ENCODE measurements at regions not wholly inside any gene's neighbourhood (a gene's known extent, or its start where the extent isn't known, plus 50 kb on each side); places are given as distances from the start of the nearest gene placed in this dataset.

DNA sequence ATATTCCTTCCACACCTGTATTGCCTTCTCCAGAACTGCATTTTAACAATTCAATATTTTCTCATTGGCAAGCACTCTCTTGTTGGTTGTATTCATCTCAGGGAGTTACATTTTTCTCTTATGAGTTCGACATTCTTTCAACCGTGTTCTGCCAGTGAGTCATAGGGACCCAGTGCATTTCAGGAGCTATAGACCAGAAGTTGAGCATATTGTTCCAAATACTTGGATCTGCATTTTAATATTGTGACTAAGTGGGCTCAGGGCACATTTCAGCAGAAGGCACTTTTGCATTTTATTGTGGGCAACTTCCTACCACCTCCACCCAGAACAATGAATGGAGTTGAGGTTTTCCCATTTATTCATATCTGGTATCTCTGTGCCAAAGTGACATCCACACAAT is 132.8 kb downstream of the TNFSF18 start:
- H3K4me3 ChIP-seq (replicated peaks; ENCODE audit: low read depth, low read length): no peak overlapping the region
- H3K27me3 ChIP-seq (replicated peaks; ENCODE audit: control insufficient read depth, insufficient read depth, low read length): no peaks in the 10 kb centered on the region
- DNase-seq (ENCODE audit: extremely low read depth, insufficient read length): no peak
- no peaks in the 10 kb centered on the region for H3K36me3 ChIP-seq (ENCODE audit: control insufficient read depth, insufficient read depth, low read length)
- TF ChIP-seq CTCF (IDR thresholded peaks at IDR 0.05; ENCODE audit: insufficient read depth, low read length, poor library complexity, severe bottlenecking): no peak

DNA sequence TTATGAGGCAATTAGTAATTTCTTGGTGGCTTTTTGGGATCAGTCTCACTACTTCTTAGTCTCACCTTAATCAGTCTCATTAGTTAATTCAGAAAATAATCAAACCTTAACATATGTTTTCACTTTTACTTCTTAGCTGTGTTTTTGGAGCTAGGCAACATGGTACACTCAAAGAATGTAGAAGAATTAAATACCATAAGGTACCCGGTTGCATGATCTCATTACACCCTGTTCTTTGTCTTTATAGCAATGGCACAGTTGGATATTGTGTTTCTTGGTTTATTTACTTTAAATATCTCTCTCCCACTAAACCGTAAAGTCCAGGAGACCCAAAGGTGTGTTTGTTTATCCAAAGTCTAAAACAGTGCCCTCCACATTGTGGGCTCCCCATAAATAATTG is 132.3 kb downstream of the TNFSF18 start:
- H3K36me3 ChIP-seq (ENCODE audit: control insufficient read depth, insufficient read depth, low read length): no peaks in the 10 kb centered on the region
- H3K4me3 ChIP-seq (replicated peaks; ENCODE audit: low read depth, low read length): no peak overlapping the region
- H3K27me3 ChIP-seq (replicated peaks; ENCODE audit: control insufficient read depth, insufficient read depth, low read length): no peaks in the 10 kb centered on the region
- DNase-seq (ENCODE audit: extremely low read depth, insufficient read length): no peak
- TF ChIP-seq CTCF (IDR thresholded peaks at IDR 0.05; ENCODE audit: insufficient read depth, low read length, poor library complexity, severe bottlenecking): no peak

GRCh38 chr1:172926070-172926469 is 124.7 kb downstream of the TNFSF18 start:
- DNase-seq (ENCODE audit: extremely low read depth, insufficient read length): no peak
- Histone ChIP-seq H3K4me3 (replicated peaks; ENCODE audit: low read depth, low read length) (no peak overlapping the region), H3K27me3 (replicated peaks; ENCODE audit: control insufficient read depth, insufficient read depth, low read length) (no peaks in the 10 kb centered on the region), H3K36me3 (ENCODE audit: control insufficient read depth, insufficient read depth, low read length) (no peaks in the 10 kb centered on the region)
- no peak for TF ChIP-seq CTCF (IDR thresholded peaks at IDR 0.05; ENCODE audit: insufficient read depth, low read length, poor library complexity, severe bottlenecking)

- no peaks in the 10 kb centered on the region for H3K27me3 ChIP-seq (replicated peaks; ENCODE audit: control insufficient read depth, insufficient read depth, low read length)
- TF ChIP-seq CTCF (IDR thresholded peaks at IDR 0.05; ENCODE audit: insufficient read depth, low read length, poor library complexity, severe bottlenecking): no peak
- DNase-seq (ENCODE audit: extremely low read depth, insufficient read length): no peak
- no peak overlapping the region for H3K4me3 ChIP-seq (replicated peaks; ENCODE audit: low read depth, low read length)
- no peaks in the 10 kb centered on the region for H3K36me3 ChIP-seq (ENCODE audit: control insufficient read depth, insufficient read depth, low read length)
Observed at GRCh38 chr1:172928412-172928811, 122.3 kb downstream of the TNFSF18 start.

- no peak overlapping the region for H3K4me3 ChIP-seq (replicated peaks; ENCODE audit: low read depth, low read length)
- no peaks in the 10 kb centered on the region for H3K27me3 ChIP-seq (replicated peaks; ENCODE audit: control insufficient read depth, insufficient read depth, low read length)
- DNase-seq (ENCODE audit: extremely low read depth, insufficient read length): no peak
- H3K36me3 ChIP-seq (ENCODE audit: control insufficient read depth, insufficient read depth, low read length): no peaks in the 10 kb centered on the region
- TF ChIP-seq CTCF (IDR thresholded peaks at IDR 0.05; ENCODE audit: insufficient read depth, low read length, poor library complexity, severe bottlenecking): no peak
Observed at GRCh38 chr1:172929006-172929405, 121.7 kb downstream of the TNFSF18 start.

GRCh38 chr1:172930142-172930541 is 120.6 kb downstream of the TNFSF18 start:
- H3K36me3 ChIP-seq (ENCODE audit: control insufficient read depth, insufficient read depth, low read length): no peaks in the 10 kb centered on the region
- H3K4me3 ChIP-seq (replicated peaks; ENCODE audit: low read depth, low read length): no peak overlapping the region
- no peak for DNase-seq (ENCODE audit: extremely low read depth, insufficient read length)
- H3K27me3 ChIP-seq (replicated peaks; ENCODE audit: control insufficient read depth, insufficient read depth, low read length): no peaks in the 10 kb centered on the region
- no peak for TF ChIP-seq CTCF (IDR thresholded peaks at IDR 0.05; ENCODE audit: insufficient read depth, low read length, poor library complexity, severe bottlenecking)
